Lower leg skin (tissue), 3 donors: ENCODE measurements at regions not wholly inside any gene's neighbourhood (a gene's known extent, or its start where the extent isn't known, plus 50 kb on each side); places are given as distances from the start of the nearest gene placed in this dataset.
"Not testable (repeated sequence)": the region's sequence is repeated elsewhere in the genome, so short reads cannot be mapped to it uniquely, and the experiment has no call there.

ENCODE experiments used
- CTCF ChIP-seq, 3 donors: fragments of 450-650 bp; IDR thresholded peaks; one replicate each; pipeline ENCODE4 v1.5.1; 2016; ENCODE audit warnings: antibody characterized with exemption in 3 of 3, mild to moderate bottlenecking in 3 of 3, moderate library complexity in 2 of 3
- POLR2A ChIP-seq, 2 donors: fragments of 450-650 bp; IDR thresholded peaks; one replicate each; pipeline ENCODE4 v1.6.1; 2016 to 2017; ENCODE audit warnings: antibody characterized with exemption in 2 of 2, mild to moderate bottlenecking in 1 of 2, moderate library complexity in 1 of 2

- not testable (repeated sequence) for TF ChIP-seq CTCF, POLR2A (IDR thresholded peaks at IDR 0.05)
Measured at GRCh38 chr1:30438274-30438673, 285.1 kb downstream of the MATN1 start.
